Lung (tissue), 11 donors: ENCODE measurements at regions not wholly inside any gene's neighbourhood (a gene's known extent, or its start where the extent isn't known, plus 50 kb on each side); places are given as distances from the start of the nearest gene placed in this dataset.

Experiments used
- ATAC-seq: fragments of 200-7000 bp; cut with Tn5 transposase; one replicate; pipeline ENCODE4 v1.9.1; 2020; ENCODE audit warnings: moderate number of reproducible peaks; ENCODE audit not compliant: insufficient read depth, low FRiP score
- DNase-seq, 3 donors: peaks; one replicate each; pipeline ENCODE4 v3.0.0-alpha.2; 2013 to 2017
- H3K27ac ChIP-seq, 2 donors: one replicate each; pipeline ENCODE4 v1.5.1; 2013; ENCODE audit warnings: mild to moderate bottlenecking in 2 of 2, moderate library complexity in 2 of 2, control low read depth in 1 of 2, inconsistent platforms in 1 of 2, low read depth in 1 of 2, low read length in 1 of 2
- H3K27me3 ChIP-seq, 3 donors: one replicate each; pipeline ENCODE4 v1.5.1; 2013; ENCODE audit warnings: low read length in 2 of 3; ENCODE audit not compliant: control insufficient read depth in 3 of 3, insufficient read depth in 3 of 3
- H3K36me3 ChIP-seq, 4 donors: one replicate each; pipeline ENCODE4 v1.5.1; 2013; ENCODE audit warnings: low read length in 4 of 4, mild to moderate bottlenecking in 1 of 4, moderate library complexity in 1 of 4; ENCODE audit not compliant: control insufficient read depth in 4 of 4, insufficient read depth in 4 of 4
- H3K4me1 ChIP-seq, 5 donors: one replicate each; pipeline ENCODE4 v1.5.1; 2013; ENCODE audit warnings: low read length in 5 of 5, mild to moderate bottlenecking in 2 of 5, moderate library complexity in 1 of 5; ENCODE audit not compliant: control insufficient read depth in 5 of 5, insufficient read depth in 5 of 5
- H3K4me3 ChIP-seq: one replicate; pipeline ENCODE4 v1.5.1; 2013; ENCODE audit warnings: mild to moderate bottlenecking, control low read depth, moderate library complexity
- H3K9ac ChIP-seq, 2 donors: one replicate each; pipeline ENCODE4 v1.5.1; 2013; ENCODE audit warnings: low read length in 2 of 2, control low read depth in 1 of 2; ENCODE audit not compliant: insufficient read depth in 1 of 2
- H3K9me3 ChIP-seq, 4 donors: one replicate each; pipeline ENCODE4 v1.5.1; 2013; ENCODE audit warnings: low read length in 3 of 4, mild to moderate bottlenecking in 1 of 4, moderate library complexity in 1 of 4; ENCODE audit not compliant: control insufficient read depth in 4 of 4, insufficient read depth in 3 of 4
- WGBS, 2 donors: extraction: QIAGEN DNeasy Blood & Tissue Kit; methylation state at CpG; one replicate each; pipeline ENCODE4 v1.1.7; 2013; 5-methylcytosine and 5-hydroxymethylcytosine counted together
- TF ChIP-seq, protein P1 (sequence below): IDR thresholded peaks from 2 replicates; pipeline ENCODE4 v1.5.1; 2012; ENCODE audit warnings: mild to moderate bottlenecking; ENCODE audit errors: control extremely low read depth, extremely low read depth
- donor health status: control.
- donor health status: control.
- donor health status: Bipolar disorder and iron deficiency.
- donor health status: healthy.
- donor health status: DM: yes; HTN: yes; CAD: no.

DNA sequence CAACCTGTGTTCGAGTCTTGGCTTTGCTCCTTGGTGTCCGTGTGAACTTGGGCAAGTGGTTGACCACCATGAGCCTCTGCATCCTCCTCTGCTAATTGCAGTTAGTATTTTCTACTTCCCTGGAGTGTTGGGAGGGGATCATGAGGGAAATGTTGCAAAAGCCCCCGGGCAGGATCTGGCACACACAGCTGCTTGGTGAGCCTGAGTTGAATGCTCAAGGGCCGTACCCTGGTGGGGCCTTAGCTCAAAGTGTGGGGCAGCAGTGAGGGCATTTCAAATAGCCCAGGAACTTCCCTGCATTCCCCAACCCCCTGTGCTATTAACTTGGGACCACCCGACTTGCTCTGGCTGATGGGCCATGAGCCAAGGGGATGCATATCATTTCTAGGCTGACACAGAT, 94.9 kb upstream of the SLC6A11 start:
- no peak overlapping the region for H3K27ac ChIP-seq
- peaks cover 0 to 9% (median 2%) of the 10 kb centered on the region in 3 donors for H3K27me3 ChIP-seq
- H3K4me1 ChIP-seq, result no peaks in the 10 kb centered on the region
- WGBS, 2 donors, result 72 to 78% methylated on average over 5 of the region's 5 CpGs
- no peaks in the 10 kb centered on the region for H3K36me3 ChIP-seq
- no peak overlapping the region for H3K4me3 ChIP-seq
- DNase-seq (no peak), ATAC-seq (no peak)
- no peak overlapping the region for H3K9ac ChIP-seq
- TF ChIP-seq, protein P1, sequence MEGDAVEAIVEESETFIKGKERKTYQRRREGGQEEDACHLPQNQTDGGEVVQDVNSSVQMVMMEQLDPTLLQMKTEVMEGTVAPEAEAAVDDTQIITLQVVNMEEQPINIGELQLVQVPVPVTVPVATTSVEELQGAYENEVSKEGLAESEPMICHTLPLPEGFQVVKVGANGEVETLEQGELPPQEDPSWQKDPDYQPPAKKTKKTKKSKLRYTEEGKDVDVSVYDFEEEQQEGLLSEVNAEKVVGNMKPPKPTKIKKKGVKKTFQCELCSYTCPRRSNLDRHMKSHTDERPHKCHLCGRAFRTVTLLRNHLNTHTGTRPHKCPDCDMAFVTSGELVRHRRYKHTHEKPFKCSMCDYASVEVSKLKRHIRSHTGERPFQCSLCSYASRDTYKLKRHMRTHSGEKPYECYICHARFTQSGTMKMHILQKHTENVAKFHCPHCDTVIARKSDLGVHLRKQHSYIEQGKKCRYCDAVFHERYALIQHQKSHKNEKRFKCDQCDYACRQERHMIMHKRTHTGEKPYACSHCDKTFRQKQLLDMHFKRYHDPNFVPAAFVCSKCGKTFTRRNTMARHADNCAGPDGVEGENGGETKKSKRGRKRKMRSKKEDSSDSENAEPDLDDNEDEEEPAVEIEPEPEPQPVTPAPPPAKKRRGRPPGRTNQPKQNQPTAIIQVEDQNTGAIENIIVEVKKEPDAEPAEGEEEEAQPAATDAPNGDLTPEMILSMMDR, result no peak
- no peaks in the 10 kb centered on the region for H3K9me3 ChIP-seq

DNA sequence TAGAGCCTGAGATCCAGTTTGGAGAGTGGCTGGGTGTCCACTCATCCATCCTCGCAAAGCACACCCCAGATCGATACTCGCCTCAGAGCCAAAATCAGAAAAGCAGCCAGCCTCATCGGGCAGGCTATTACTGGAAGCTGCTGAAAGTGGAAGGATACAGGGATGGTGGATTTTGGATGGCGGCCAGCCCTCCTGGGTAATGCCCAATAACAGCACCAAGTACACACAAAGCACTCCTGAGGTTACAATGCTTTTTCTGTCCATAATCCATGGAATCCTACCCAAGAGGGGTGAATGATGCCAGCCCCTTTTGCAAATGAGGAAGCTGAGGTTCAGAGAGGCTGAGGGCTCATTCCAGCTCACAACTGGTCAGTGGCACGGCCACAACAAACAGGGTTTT, 93.1 kb upstream of the SLC6A11 start:
- Histone ChIP-seq H3K27ac (no peak overlapping the region), H3K27me3 (peaks cover 0 to 9% (median 2%) of the 10 kb centered on the region in 3 donors), H3K36me3 (no peaks in the 10 kb centered on the region), H3K4me3 (no peak overlapping the region), H3K4me1 (no peaks in the 10 kb centered on the region), H3K9ac (no peak overlapping the region), H3K9me3 (peaks cover 0 to 3% (median 0%) of the 10 kb centered on the region in 4 donors)
- DNase-seq (no peak), ATAC-seq (no peak)
- WGBS, 2 donors, result 64 to 72% methylated on average over 6 of the region's 6 CpGs
- TF ChIP-seq, protein P1, result no peak

DNA sequence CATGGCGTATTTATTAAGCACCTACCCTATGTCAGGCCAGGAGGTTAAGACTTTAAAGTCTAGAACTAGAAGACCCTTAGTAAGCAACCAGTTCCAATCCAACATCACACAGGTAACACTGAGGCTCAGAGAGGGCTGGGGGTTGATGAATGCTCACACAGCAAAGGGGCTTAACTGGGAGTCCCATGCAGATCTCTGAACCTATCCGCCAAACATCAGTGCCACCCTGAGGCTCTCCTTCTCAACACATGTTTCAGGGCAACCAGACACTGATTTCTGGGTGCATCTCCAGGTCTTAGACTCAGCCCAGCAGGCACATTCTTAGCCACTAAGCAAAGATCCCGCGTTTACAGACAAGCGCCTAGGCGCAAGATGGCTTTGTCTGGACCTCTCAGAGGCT, 92.0 kb upstream of the SLC6A11 start:
- Histone ChIP-seq H3K27ac (no peak overlapping the region), H3K36me3 (no peaks in the 10 kb centered on the region), H3K4me1 (no peaks in the 10 kb centered on the region), H3K27me3 (peaks cover 0 to 9% (median 2%) of the 10 kb centered on the region in 3 donors), H3K9ac (no peak overlapping the region), H3K4me3 (no peak overlapping the region), H3K9me3 (peaks cover 0 to 3% (median 0%) of the 10 kb centered on the region in 4 donors)
- ATAC-seq, result no peak
- no peak for DNase-seq
- TF ChIP-seq, protein P1, result no peak
- WGBS, 2 donors, result 86 to 88% methylated on average over 6 of the region's 6 CpGs

DNA sequence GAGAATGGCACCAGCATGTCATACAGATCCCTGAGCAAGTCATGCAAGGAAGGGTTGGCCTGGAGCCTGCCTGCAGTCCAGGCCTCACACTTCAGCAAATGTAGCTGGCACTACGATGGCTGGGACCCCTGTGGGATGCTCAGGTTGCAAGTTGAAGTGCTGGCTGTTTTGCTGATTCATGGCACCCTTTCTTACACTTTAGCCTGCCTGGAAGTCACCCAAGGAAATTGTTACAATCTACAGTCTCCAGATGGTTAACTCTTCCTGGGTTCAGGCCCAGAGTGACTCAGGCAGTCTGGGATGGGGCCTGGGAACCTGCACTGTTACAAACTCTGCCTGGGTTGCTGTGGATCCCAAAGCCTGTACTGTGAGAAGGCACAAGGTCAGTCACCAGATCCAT, 91.0 kb upstream of the SLC6A11 start:
- Histone ChIP-seq H3K9ac (no peak overlapping the region), H3K9me3 (peaks cover 0 to 4% (median 0%) of the 10 kb centered on the region in 4 donors), H3K27me3 (peaks cover 0 to 3% (median 2%) of the 10 kb centered on the region in 3 donors), H3K4me1 (no peaks in the 10 kb centered on the region), H3K36me3 (no peaks in the 10 kb centered on the region), H3K27ac (no peak overlapping the region), H3K4me3 (no peak overlapping the region)
- TF ChIP-seq, protein P1, result no peak
- WGBS, 2 donors, result 29 to 36% methylated on average over 1 of the region's 1 CpG
- no peak for ATAC-seq
- no peak for DNase-seq
